WTC11 (cell line): ENCODE measurements at regions not wholly inside any gene's neighbourhood (a gene's known extent, or its start where the extent isn't known, plus 50 kb on each side); places are given as distances from the start of the nearest gene placed in this dataset.

Experiments
- ATAC-seq: fragments of 200-7000 bp; cut with Tn5 transposase; 2 replicates; pipeline ENCODE4 v1.10.0; 2021; ENCODE audit warnings: mild to moderate bottlenecking, moderate library complexity
- CTCF ChIA-PET: fragments of 300-600 bp; sonication (Branson Sonifier 250); formaldehyde crosslinking; loops from one replicate; lab custom pipeline; 2021; ENCODE audit warnings: antibody characterized with exemption; lab: Charles Lee
- POLR2A ChIA-PET: fragments of 350-600 bp; sonication (Branson Sonifier 250); formaldehyde crosslinking; loops from one replicate; lab custom pipeline; 2021; ENCODE audit warnings: antibody characterized with exemption; lab: Charles Lee
- DNase-seq: peaks from one replicate; pipeline ENCODE4 v3.0.0; 2021; ENCODE audit warnings: low spot score
- H3K27ac Mint-ChIP-seq: 2 replicates; pipeline ENCODE4 v1.8.0; 2021; ENCODE audit warnings: mixed read lengths
- H3K27me3 Mint-ChIP-seq: 2 replicates; pipeline ENCODE4 v1.8.0; 2021; ENCODE audit warnings: low read depth, mild to moderate bottlenecking, moderate library complexity, mixed read lengths
- H3K36me3 Mint-ChIP-seq: 2 replicates; pipeline ENCODE4 v1.8.0; 2021; ENCODE audit warnings: mixed read lengths
- H3K4me1 Mint-ChIP-seq: 2 replicates; pipeline ENCODE4 v1.8.0; 2022; ENCODE audit warnings: mixed read lengths
- H3K4me3 Mint-ChIP-seq: 2 replicates; pipeline ENCODE4 v1.8.0; 2021; ENCODE audit warnings: mild to moderate bottlenecking, moderate library complexity, mixed read lengths
- H3K9me3 Mint-ChIP-seq: 2 replicates; pipeline ENCODE4 v1.8.0; 2021; ENCODE audit warnings: mixed read lengths
- CBFB ChIP-seq: sonication (generic); formaldehyde crosslinking; IDR thresholded peaks from 2 replicates; pipeline ENCODE4 v1.8.1; 2022; ENCODE audit warnings: mild to moderate bottlenecking, low read depth, missing genetic modification reagents
- CREM ChIP-seq: sonication (generic); formaldehyde crosslinking; IDR thresholded peaks from 2 replicates; pipeline ENCODE4 v1.8.1; 2022; ENCODE audit warnings: mild to moderate bottlenecking, missing genetic modification reagents, moderate library complexity
- FOXP1 ChIP-seq: sonication (generic); formaldehyde crosslinking; IDR thresholded peaks from 2 replicates; pipeline ENCODE4 v1.8.0; 2022; ENCODE audit warnings: missing genetic modification reagents, mild to moderate bottlenecking, moderate library complexity, borderline replicate concordance
- NFE2L1 ChIP-seq: sonication (generic); formaldehyde crosslinking; IDR thresholded peaks from 2 replicates; pipeline ENCODE4 v1.8.1; 2023; ENCODE audit warnings: missing genetic modification reagents
- NFYB ChIP-seq: sonication (generic); formaldehyde crosslinking; conservative IDR thresholded peaks from 2 replicates; pipeline ENCODE4 v1.8.0; 2022; ENCODE audit warnings: low read depth, missing genetic modification reagents
- OVOL2 ChIP-seq: fragments of 250-450 bp; sonication (Bioruptor Pico); IDR thresholded peaks from 2 replicates; pipeline ENCODE4 v1.9.0; 2021; ENCODE audit warnings: mild to moderate bottlenecking, borderline replicate concordance
- PRRX2 ChIP-seq: fragments of 250-450 bp; sonication (Bioruptor Pico); IDR thresholded peaks from 2 replicates; pipeline ENCODE4 v1.8.0; 2021; ENCODE audit warnings: mild to moderate bottlenecking
- SMAD3 ChIP-seq: sonication (generic); formaldehyde crosslinking; IDR thresholded peaks from 2 replicates; pipeline ENCODE4 v1.8.0; 2022; ENCODE audit warnings: missing genetic modification reagents, mild to moderate bottlenecking, borderline replicate concordance
- SMAD4 ChIP-seq: sonication (generic); formaldehyde crosslinking; IDR thresholded peaks from 2 replicates; pipeline ENCODE4 v1.8.0; 2022; ENCODE audit warnings: mild to moderate bottlenecking, missing genetic modification reagents
- TEAD1 ChIP-seq: sonication (generic); formaldehyde crosslinking; IDR thresholded peaks from 2 replicates; pipeline ENCODE4 v1.8.0; 2022; ENCODE audit warnings: mild to moderate bottlenecking, missing genetic modification reagents
- ZNF138 ChIP-seq: sonication (generic); formaldehyde crosslinking; conservative IDR thresholded peaks from 2 replicates; pipeline ENCODE4 v1.8.1; 2022; ENCODE audit warnings: mild to moderate bottlenecking, moderate library complexity, missing genetic modification reagents
- ZNF232 ChIP-seq: sonication (generic); formaldehyde crosslinking; IDR thresholded peaks from 2 replicates; pipeline ENCODE4 v1.8.0; 2022; ENCODE audit warnings: mild to moderate bottlenecking, missing genetic modification reagents
- ZNF263 ChIP-seq: sonication (generic); formaldehyde crosslinking; IDR thresholded peaks from 2 replicates; pipeline ENCODE4 v1.8.1; 2022; ENCODE audit warnings: low read depth, mild to moderate bottlenecking, moderate library complexity, missing genetic modification reagents
- ZNF423 ChIP-seq: fragments of 250-450 bp; sonication (Bioruptor Pico); IDR thresholded peaks from 2 replicates; pipeline ENCODE4 v2.1.2; 2022; ENCODE audit warnings: mild to moderate bottlenecking, moderate library complexity
- TF ChIP-seq, protein P1 (sequence below): sonication (generic); formaldehyde crosslinking; IDR thresholded peaks from 2 replicates; pipeline ENCODE4 v1.8.1; 2023; ENCODE audit warnings: mild to moderate bottlenecking, moderate library complexity, missing genetic modification reagents
- TF ChIP-seq, protein P2 (sequence below): sonication (generic); formaldehyde crosslinking; IDR thresholded peaks from 2 replicates; pipeline ENCODE4 v1.8.0; 2023; ENCODE audit warnings: missing genetic modification reagents
- TF ChIP-seq, protein P3 (sequence below): sonication (generic); formaldehyde crosslinking; IDR thresholded peaks from 2 replicates; pipeline ENCODE4 v1.8.0; 2022; ENCODE audit warnings: mild to moderate bottlenecking, missing genetic modification reagents
- TF ChIP-seq, protein P4 (sequence below): sonication (generic); formaldehyde crosslinking; IDR thresholded peaks from 2 replicates; pipeline ENCODE4 v1.8.0; 2022; ENCODE audit warnings: mild to moderate bottlenecking, missing genetic modification reagents
- TF ChIP-seq, protein P5 (sequence below): sonication (generic); formaldehyde crosslinking; IDR thresholded peaks from 2 replicates; pipeline ENCODE4 v1.8.0; 2022; ENCODE audit warnings: mild to moderate bottlenecking, missing genetic modification reagents
- TF ChIP-seq, protein P6 (sequence below): fragments of 250-450 bp; sonication (Bioruptor Pico); conservative IDR thresholded peaks from 2 replicates; pipeline ENCODE4 v1.9.0; 2021; ENCODE audit warnings: mild to moderate bottlenecking
- TF ChIP-seq, protein P7 (sequence below): fragments of 250-450 bp; sonication (Bioruptor Pico); IDR thresholded peaks from 2 replicates; pipeline ENCODE4 v1.9.0; 2021; ENCODE audit warnings: moderate library complexity, mild to moderate bottlenecking, inconsistent platforms, borderline replicate concordance
- TF ChIP-seq, protein P8 (sequence below): sonication (generic); formaldehyde crosslinking; IDR thresholded peaks from 2 replicates; pipeline ENCODE4 v1.8.1; 2022; ENCODE audit warnings: low read depth, missing genetic modification reagents, borderline replicate concordance
- TF ChIP-seq, protein P9 (sequence below): sonication (generic); formaldehyde crosslinking; IDR thresholded peaks from 2 replicates; pipeline ENCODE4 v1.8.1; 2023; ENCODE audit warnings: mild to moderate bottlenecking, missing genetic modification reagents, moderate library complexity

DNA sequence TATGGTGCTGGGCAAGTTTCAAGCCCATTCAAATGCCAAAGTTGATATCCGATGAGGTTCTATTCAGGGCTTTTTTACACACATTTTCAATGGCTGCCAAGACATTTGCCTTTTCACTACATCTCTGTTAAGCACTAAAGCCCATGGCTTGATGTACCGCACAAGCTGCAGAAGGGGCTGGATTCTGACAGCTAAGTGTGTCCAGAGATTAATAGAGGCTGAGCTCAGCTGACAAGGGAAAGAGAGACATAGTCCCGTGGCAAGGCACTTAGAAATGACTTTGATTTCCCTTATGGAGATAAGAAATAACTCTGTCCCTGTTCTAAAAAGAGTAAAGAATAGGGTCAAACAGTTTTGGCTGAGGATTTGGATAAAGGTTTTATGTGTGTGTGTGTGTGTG is 198.6 kb downstream of the DMRT2 start:
- H3K36me3 Mint-ChIP-seq = no peaks in the 10 kb centered on the region
- H3K9me3 Mint-ChIP-seq = no peaks in the 10 kb centered on the region
- DNase-seq (no peak), ATAC-seq (no peak)
- ChIA-PET CTCF (no interaction called here), POLR2A (no interaction called here)
- no peak overlapping the region for H3K4me3 Mint-ChIP-seq
- H3K27me3 Mint-ChIP-seq = no peaks in the 10 kb centered on the region
- no peaks in the 10 kb centered on the region for H3K4me1 Mint-ChIP-seq
- H3K27ac Mint-ChIP-seq = no peak overlapping the region
- TF ChIP-seq ZNF138 (CRISPR knock-in tag) = no peak
- TF ChIP-seq CREM = no peak
- no peak for TF ChIP-seq ZNF263
- no peak for TF ChIP-seq ZNF232 (CRISPR knock-in tag)
- TF ChIP-seq OVOL2 = no peak
- TF ChIP-seq TEAD1 (CRISPR knock-in tag) = no peak
- TF ChIP-seq, protein P1, sequence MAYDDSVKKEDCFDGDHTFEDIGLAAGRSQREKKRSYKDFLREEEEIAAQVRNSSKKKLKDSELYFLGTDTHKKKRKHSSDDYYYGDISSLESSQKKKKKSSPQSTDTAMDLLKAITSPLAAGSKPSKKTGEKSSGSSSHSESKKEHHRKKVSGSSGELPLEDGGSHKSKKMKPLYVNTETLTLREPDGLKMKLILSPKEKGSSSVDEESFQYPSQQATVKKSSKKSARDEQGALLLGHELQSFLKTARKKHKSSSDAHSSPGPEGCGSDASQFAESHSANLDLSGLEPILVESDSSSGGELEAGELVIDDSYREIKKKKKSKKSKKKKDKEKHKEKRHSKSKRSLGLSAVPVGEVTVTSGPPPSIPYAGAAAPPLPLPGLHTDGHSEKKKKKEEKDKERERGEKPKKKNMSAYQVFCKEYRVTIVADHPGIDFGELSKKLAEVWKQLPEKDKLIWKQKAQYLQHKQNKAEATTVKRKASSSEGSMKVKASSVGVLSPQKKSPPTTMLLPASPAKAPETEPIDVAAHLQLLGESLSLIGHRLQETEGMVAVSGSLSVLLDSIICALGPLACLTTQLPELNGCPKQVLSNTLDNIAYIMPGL (CRISPR knock-in tag) = no peak
- TF ChIP-seq, protein P2, sequence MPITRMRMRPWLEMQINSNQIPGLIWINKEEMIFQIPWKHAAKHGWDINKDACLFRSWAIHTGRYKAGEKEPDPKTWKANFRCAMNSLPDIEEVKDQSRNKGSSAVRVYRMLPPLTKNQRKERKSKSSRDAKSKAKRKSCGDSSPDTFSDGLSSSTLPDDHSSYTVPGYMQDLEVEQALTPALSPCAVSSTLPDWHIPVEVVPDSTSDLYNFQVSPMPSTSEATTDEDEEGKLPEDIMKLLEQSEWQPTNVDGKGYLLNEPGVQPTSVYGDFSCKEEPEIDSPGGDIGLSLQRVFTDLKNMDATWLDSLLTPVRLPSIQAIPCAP = no peak
- TF ChIP-seq ZNF423 (CRISPR knock-in tag) = no peak
- TF ChIP-seq, all 79 proteins: peak for 0

DNA sequence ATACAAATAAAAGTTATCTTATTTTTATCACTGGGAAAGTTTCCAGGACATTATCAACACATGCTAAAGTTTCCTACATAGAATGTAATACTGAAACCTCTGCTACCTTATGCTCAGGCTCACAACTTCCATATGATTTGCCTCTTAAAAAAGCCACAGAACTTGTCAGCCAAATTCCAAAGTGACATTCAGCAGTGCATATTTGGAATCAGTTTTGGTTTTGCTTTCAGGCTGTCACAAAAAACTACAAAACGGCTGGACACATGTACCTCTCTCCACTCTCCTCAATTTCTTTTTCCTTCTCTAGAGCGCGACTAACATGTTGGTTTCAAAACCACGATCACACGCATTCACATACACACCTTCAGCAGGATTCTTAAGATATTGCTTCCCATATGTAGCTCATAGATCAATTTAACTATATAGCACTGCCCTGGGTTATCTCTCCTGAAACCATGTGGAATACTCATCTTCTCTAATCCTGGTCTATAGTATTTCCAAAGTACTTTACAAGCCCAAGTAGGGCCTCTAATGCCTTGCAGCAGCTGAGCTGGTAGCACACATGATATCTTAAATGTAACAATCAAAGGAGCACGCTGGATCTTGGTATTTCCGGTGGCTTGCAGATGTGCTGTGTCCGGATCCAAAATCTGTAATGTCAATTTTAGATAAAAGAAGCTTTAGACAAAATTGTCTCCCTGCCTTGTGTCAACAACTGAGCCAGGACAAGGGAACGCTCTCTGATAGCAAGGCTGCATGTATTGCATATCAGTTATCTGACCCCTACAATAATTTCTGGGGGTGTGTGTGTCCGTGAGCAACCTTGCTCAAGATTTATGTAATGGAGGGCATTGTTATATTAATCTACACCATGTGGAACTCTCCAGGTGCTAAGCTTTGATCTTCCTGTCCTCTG is 203.2 kb downstream of the DMRT2 start:
- DNase-seq (no peak), ATAC-seq (no peak)
- TF ChIP-seq NFE2L1 (CRISPR knock-in tag) = no peak
- no peak for TF ChIP-seq NFYB (CRISPR knock-in tag)
- TF ChIP-seq, protein P3, sequence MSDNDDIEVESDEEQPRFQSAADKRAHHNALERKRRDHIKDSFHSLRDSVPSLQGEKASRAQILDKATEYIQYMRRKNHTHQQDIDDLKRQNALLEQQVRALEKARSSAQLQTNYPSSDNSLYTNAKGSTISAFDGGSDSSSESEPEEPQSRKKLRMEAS = no peak
- TF ChIP-seq, protein P1 (CRISPR knock-in tag) = no peak
- TF ChIP-seq, protein P4, sequence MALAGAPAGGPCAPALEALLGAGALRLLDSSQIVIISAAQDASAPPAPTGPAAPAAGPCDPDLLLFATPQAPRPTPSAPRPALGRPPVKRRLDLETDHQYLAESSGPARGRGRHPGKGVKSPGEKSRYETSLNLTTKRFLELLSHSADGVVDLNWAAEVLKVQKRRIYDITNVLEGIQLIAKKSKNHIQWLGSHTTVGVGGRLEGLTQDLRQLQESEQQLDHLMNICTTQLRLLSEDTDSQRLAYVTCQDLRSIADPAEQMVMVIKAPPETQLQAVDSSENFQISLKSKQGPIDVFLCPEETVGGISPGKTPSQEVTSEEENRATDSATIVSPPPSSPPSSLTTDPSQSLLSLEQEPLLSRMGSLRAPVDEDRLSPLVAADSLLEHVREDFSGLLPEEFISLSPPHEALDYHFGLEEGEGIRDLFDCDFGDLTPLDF (CRISPR knock-in tag) = no peak
- TF ChIP-seq FOXP1 = no peak
- TF ChIP-seq, protein P5, sequence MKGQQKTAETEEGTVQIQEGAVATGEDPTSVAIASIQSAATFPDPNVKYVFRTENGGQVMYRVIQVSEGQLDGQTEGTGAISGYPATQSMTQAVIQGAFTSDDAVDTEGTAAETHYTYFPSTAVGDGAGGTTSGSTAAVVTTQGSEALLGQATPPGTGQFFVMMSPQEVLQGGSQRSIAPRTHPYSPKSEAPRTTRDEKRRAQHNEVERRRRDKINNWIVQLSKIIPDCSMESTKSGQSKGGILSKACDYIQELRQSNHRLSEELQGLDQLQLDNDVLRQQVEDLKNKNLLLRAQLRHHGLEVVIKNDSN = no peak
- TF ChIP-seq, protein P6, sequence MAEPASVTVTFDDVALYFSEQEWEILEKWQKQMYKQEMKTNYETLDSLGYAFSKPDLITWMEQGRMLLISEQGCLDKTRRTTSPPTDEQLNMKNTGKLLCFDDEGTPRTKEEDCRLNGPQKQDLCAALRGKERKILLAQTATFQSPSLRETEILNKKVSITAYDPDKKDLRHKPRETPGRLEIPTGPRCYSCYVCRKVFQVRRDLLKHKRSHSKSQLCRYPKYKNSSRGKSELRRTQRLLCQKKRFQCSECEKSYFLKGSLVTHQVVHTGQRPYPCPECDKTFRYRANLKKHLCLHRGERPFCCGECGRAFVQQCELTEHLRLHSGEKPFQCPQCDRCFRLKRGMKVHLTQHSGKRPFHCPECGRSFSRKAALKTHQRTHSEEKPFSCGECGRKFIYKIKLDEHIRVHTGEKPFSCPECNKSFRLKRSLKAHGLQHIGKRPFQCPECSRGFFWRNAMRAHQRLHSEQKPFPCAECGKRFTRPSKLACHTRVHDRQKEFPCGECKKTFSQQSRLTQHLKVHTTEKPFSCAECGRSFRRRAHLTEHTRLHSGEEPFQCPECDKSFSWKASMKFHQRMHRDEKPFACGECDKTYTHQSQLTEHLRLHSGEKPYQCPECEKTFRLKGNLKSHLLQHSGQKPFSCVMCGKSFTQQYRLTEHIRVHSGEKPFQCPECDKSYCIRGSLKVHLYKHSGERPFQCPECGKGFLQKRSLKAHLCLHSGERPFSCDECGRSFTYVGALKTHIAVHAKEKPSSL (CRISPR knock-in tag) = no peak
- TF ChIP-seq CBFB (CRISPR knock-in tag) = no peak
- TF ChIP-seq SMAD3 (CRISPR knock-in tag) = no peak
- TF ChIP-seq, protein P7, sequence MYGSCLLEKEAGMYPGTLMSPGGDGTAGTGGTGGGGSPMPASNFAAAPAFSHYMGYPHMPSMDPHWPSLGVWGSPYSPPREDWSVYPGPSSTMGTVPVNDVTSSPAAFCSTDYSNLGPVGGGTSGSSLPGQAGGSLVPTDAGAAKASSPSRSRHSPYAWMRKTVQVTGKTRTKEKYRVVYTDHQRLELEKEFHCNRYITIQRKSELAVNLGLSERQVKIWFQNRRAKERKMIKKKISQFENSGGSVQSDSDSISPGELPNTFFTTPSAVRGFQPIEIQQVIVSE (CRISPR knock-in tag) = no peak
- TF ChIP-seq SMAD4 (CRISPR knock-in tag) = no peak
- TF ChIP-seq PRRX2 (CRISPR knock-in tag) = no peak
- TF ChIP-seq, protein P8, sequence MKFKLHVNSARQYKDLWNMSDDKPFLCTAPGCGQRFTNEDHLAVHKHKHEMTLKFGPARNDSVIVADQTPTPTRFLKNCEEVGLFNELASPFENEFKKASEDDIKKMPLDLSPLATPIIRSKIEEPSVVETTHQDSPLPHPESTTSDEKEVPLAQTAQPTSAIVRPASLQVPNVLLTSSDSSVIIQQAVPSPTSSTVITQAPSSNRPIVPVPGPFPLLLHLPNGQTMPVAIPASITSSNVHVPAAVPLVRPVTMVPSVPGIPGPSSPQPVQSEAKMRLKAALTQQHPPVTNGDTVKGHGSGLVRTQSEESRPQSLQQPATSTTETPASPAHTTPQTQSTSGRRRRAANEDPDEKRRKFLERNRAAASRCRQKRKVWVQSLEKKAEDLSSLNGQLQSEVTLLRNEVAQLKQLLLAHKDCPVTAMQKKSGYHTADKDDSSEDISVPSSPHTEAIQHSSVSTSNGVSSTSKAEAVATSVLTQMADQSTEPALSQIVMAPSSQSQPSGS (CRISPR knock-in tag) = no peak
- TF ChIP-seq, protein P9, sequence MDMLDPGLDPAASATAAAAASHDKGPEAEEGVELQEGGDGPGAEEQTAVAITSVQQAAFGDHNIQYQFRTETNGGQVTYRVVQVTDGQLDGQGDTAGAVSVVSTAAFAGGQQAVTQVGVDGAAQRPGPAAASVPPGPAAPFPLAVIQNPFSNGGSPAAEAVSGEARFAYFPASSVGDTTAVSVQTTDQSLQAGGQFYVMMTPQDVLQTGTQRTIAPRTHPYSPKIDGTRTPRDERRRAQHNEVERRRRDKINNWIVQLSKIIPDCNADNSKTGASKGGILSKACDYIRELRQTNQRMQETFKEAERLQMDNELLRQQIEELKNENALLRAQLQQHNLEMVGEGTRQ (CRISPR knock-in tag) = no peak

More for the DNA sequence above, 203.2 kb downstream of the DMRT2 start:
- Mint-ChIP-seq H3K27ac (no peak overlapping the region), H3K36me3 (no peaks in the 10 kb centered on the region), H3K27me3 (no peaks in the 10 kb centered on the region), H3K4me1 (no peaks in the 10 kb centered on the region), H3K9me3 (no peaks in the 10 kb centered on the region), H3K4me3 (no peak overlapping the region)
- CTCF ChIA-PET = no interaction called here
- POLR2A ChIA-PET = no interaction called here
